ENCODE measurements at regions not wholly inside any gene's neighbourhood (a gene's known extent, or its start where the extent isn't known, plus 50 kb on each side); places are given as distances from the start of the nearest gene placed in this dataset.

- no peak overlapping the region for H3K27ac ChIP-seq
- no peak for TF ChIP-seq CTCF (conservative IDR thresholded peaks at IDR 0.05)
These were observed 258.1 kb upstream of the NOCT start for GRCh38 chr4:138757432-138757831.

GRCh38 chr4:138756519-138756918 lies 259.1 kb upstream of the NOCT start:
- no peak for TF ChIP-seq CTCF (conservative IDR thresholded peaks at IDR 0.05)
- no peak overlapping the region for H3K27ac ChIP-seq

- no peak overlapping the region for H3K27ac ChIP-seq
- TF ChIP-seq CTCF (conservative IDR thresholded peaks at IDR 0.05) = no peak
These were observed 264.3 kb upstream of the NOCT start for GRCh38 chr4:138751309-138751708.

GRCh38 chr4:138749303-138749702 lies 266.3 kb upstream of the NOCT start:
- no peak overlapping the region for H3K27ac ChIP-seq
- TF ChIP-seq CTCF (conservative IDR thresholded peaks at IDR 0.05) = no peak

- TF ChIP-seq CTCF (conservative IDR thresholded peaks at IDR 0.05) = no peak
- H3K27ac ChIP-seq = no peak overlapping the region
These were observed 273.7 kb upstream of the NOCT start for GRCh38 chr4:138741766-138742377.

GRCh38 chr4:138740816-138741745 lies 274.5 kb upstream of the NOCT start:
- no peak for TF ChIP-seq CTCF (conservative IDR thresholded peaks at IDR 0.05)
- no peak overlapping the region for H3K27ac ChIP-seq

GRCh38 chr4:138736362-138736761 lies 279.2 kb upstream of the NOCT start:
- no peak for TF ChIP-seq CTCF (conservative IDR thresholded peaks at IDR 0.05)
- no peak overlapping the region for H3K27ac ChIP-seq

Data from VCaP (cell line).